ENCODE measurements at regions not wholly inside any gene's neighbourhood (a gene's known extent, or its start where the extent isn't known, plus 50 kb on each side); places are given as distances from the start of the nearest gene placed in this dataset.
"Not testable (repeated sequence)": the region's sequence is repeated elsewhere in the genome, so short reads cannot be mapped to it uniquely, and the experiment has no call there.

GRCh38 chr2:236918545-236918944 is 167.1 kb upstream of the COPS8 start:
- DNase-seq (ENCODE audit: low read depth in 2 of 2): no peak
- Histone ChIP-seq H3K9me3 (ENCODE audit: control insufficient read depth, insufficient read depth, low read depth, low read length) (no peaks in the 10 kb centered on the region), H3K36me3 (ENCODE audit: control insufficient read depth, insufficient read depth, low read length) (no peaks in the 10 kb centered on the region), H3K9ac (ENCODE audit: insufficient read depth, low read length) (no peak overlapping the region), H4K20me1 (ENCODE audit: control insufficient read depth, extremely low read depth, insufficient read depth, low read length) (no peaks in the 10 kb centered on the region), H3K4me1 (ENCODE audit: control insufficient read depth, extremely low read depth, insufficient read depth, low read length) (no peaks in the 10 kb centered on the region), H2AFZ (ENCODE audit: low read length) (no peak overlapping the region), H3K4me2 (ENCODE audit: extremely low read depth, insufficient read depth, low read length) (no peak overlapping the region), H3K4me3 (replicated peaks in 1 of 4; ENCODE audit: control extremely low read depth in 1 of 4, insufficient read depth in 1 of 4, low read depth in 3 of 4, low read length in 4 of 4) (no peak overlapping the region), H3K27me3 (ENCODE audit: control insufficient read depth, insufficient read depth, low read length) (no peaks in the 10 kb centered on the region), H3K79me2 (ENCODE audit: control insufficient read depth, insufficient read depth, low read length) (no peaks in the 10 kb centered on the region), H3K27ac (ENCODE audit: insufficient read depth, low read length) (no peak overlapping the region)
- no peak for TF ChIP-seq EZH2 (IDR thresholded peaks at IDR 0.05; ENCODE audit: low read length, missing control alignments)
- TF ChIP-seq, protein P1, sequence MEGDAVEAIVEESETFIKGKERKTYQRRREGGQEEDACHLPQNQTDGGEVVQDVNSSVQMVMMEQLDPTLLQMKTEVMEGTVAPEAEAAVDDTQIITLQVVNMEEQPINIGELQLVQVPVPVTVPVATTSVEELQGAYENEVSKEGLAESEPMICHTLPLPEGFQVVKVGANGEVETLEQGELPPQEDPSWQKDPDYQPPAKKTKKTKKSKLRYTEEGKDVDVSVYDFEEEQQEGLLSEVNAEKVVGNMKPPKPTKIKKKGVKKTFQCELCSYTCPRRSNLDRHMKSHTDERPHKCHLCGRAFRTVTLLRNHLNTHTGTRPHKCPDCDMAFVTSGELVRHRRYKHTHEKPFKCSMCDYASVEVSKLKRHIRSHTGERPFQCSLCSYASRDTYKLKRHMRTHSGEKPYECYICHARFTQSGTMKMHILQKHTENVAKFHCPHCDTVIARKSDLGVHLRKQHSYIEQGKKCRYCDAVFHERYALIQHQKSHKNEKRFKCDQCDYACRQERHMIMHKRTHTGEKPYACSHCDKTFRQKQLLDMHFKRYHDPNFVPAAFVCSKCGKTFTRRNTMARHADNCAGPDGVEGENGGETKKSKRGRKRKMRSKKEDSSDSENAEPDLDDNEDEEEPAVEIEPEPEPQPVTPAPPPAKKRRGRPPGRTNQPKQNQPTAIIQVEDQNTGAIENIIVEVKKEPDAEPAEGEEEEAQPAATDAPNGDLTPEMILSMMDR (conservative IDR thresholded peaks at IDR 0.05 in 1 of 2, IDR thresholded peaks at IDR 0.05 in 1 of 2; ENCODE audit: low read depth in 1 of 2, low read length in 2 of 2): no peak

DNA sequence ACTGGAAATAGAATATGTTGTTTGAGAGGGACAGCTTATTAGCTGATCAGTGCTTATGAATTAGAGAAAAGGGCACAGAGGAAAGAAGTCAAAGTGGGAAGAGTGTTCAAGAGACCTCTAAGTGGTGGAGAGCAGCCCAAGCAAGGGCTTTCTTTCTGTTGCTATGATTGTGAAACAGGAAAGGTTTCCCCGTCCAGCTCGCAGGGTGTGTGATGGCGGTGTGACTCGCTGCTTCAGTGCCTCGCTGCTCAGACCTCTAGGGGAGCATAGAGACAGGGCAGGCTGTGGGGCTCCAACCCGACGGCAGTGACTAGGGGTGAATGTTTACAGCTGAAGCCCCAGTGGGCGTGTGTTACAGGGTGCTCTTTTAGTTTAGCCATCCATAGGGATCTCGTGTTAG is 166.5 kb upstream of the COPS8 start:
- no peaks in the 10 kb centered on the region for H3K4me1 ChIP-seq (ENCODE audit: control insufficient read depth, extremely low read depth, insufficient read depth, low read length)
- no peaks in the 10 kb centered on the region for H3K9me3 ChIP-seq (ENCODE audit: control insufficient read depth, insufficient read depth, low read depth, low read length)
- H3K4me2 ChIP-seq (ENCODE audit: extremely low read depth, insufficient read depth, low read length): no peak overlapping the region
- no peaks in the 10 kb centered on the region for H3K27me3 ChIP-seq (ENCODE audit: control insufficient read depth, insufficient read depth, low read length)
- no peak overlapping the region for H3K9ac ChIP-seq (ENCODE audit: insufficient read depth, low read length)
- no peak for TF ChIP-seq EZH2 (IDR thresholded peaks at IDR 0.05; ENCODE audit: low read length, missing control alignments)
- TF ChIP-seq, protein P1 (conservative IDR thresholded peaks at IDR 0.05 in 1 of 2, IDR thresholded peaks at IDR 0.05 in 1 of 2; ENCODE audit: low read depth in 1 of 2, low read length in 2 of 2): no peak
- H4K20me1 ChIP-seq (ENCODE audit: control insufficient read depth, extremely low read depth, insufficient read depth, low read length): no peaks in the 10 kb centered on the region
- peak; percentile 21 to 25 for DNase-seq (ENCODE audit: low read depth in 2 of 2)
- no peak overlapping the region for H3K4me3 ChIP-seq (replicated peaks in 1 of 4; ENCODE audit: control extremely low read depth in 1 of 4, insufficient read depth in 1 of 4, low read depth in 3 of 4, low read length in 4 of 4)
- no peaks in the 10 kb centered on the region for H3K79me2 ChIP-seq (ENCODE audit: control insufficient read depth, insufficient read depth, low read length)
- no peak overlapping the region for H3K27ac ChIP-seq (ENCODE audit: insufficient read depth, low read length)
- no peaks in the 10 kb centered on the region for H3K36me3 ChIP-seq (ENCODE audit: control insufficient read depth, insufficient read depth, low read length)
- H2AFZ ChIP-seq (ENCODE audit: low read length): no peak overlapping the region

- H3K9me3 ChIP-seq (ENCODE audit: control insufficient read depth, insufficient read depth, low read depth, low read length); H3K79me2 ChIP-seq (ENCODE audit: control insufficient read depth, insufficient read depth, low read length); H3K36me3 ChIP-seq (ENCODE audit: control insufficient read depth, insufficient read depth, low read length); DNase-seq (ENCODE audit: low read depth in 2 of 2); H3K4me2 ChIP-seq (ENCODE audit: extremely low read depth, insufficient read depth, low read length); H3K27me3 ChIP-seq (ENCODE audit: control insufficient read depth, insufficient read depth, low read length); H3K4me3 ChIP-seq (replicated peaks in 1 of 4; ENCODE audit: control extremely low read depth in 1 of 4, insufficient read depth in 1 of 4, low read depth in 3 of 4, low read length in 4 of 4); H3K27ac ChIP-seq (ENCODE audit: insufficient read depth, low read length); H2AFZ ChIP-seq (ENCODE audit: low read length); H3K4me1 ChIP-seq (ENCODE audit: control insufficient read depth, extremely low read depth, insufficient read depth, low read length); H3K9ac ChIP-seq (ENCODE audit: insufficient read depth, low read length); H4K20me1 ChIP-seq (ENCODE audit: control insufficient read depth, extremely low read depth, insufficient read depth, low read length): not testable (repeated sequence)
These were observed 165.8 kb upstream of the COPS8 start for GRCh38 chr2:236919801-236920379.

Data from fibroblast of lung (primary cell).